Activated CD4-positive, alpha-beta T cell treated with anti-CD3 and anti-CD28 coated beads, Interleukin-2, amount 50 U/mL, for 16 hours (primary cell): ENCODE measurements at regions not wholly inside any gene's neighbourhood (a gene's known extent, or its start where the extent isn't known, plus 50 kb on each side); places are given as distances from the start of the nearest gene placed in this dataset.
"Not testable (repeated sequence)": the region's sequence is repeated elsewhere in the genome, so short reads cannot be mapped to it uniquely, and the experiment has no call there.

Experiments used
- DNase-seq: peaks from one replicate; pipeline ENCODE4 v3.0.0-alpha.2; 2020

GRCh38 chr13:48583859-48584311 is 51.0 kb upstream of the RCBTB2 start:
- no peak for DNase-seq

GRCh38 chr13:48585456-48585840 is 52.6 kb upstream of the RCBTB2 start:
- no peak for DNase-seq

- DNase-seq, result no peak
These were observed 53.8 kb upstream of the RCBTB2 start for GRCh38 chr13:48586591-48587103.

- no peak for DNase-seq
These were observed 55.2 kb upstream of the RCBTB2 start for GRCh38 chr13:48588120-48588519.

- no peak for DNase-seq
These were observed 57.4 kb upstream of the RCBTB2 start for GRCh38 chr13:48590141-48590901.

GRCh38 chr13:48591124-48591872 is 58.4 kb upstream of the RCBTB2 start:
- DNase-seq, result not testable (repeated sequence)

GRCh38 chr13:48591889-48592687 is 59.2 kb upstream of the RCBTB2 start:
- no peak for DNase-seq

GRCh38 chr13:48592688-48593049 is 59.8 kb upstream of the RCBTB2 start:
- DNase-seq, result no peak

GRCh38 chr13:48593536-48593935 is 60.2 kb upstream of the CYSLTR2 start:
- DNase-seq, result no peak

- no peak for DNase-seq
These were observed 59.5 kb upstream of the CYSLTR2 start for GRCh38 chr13:48594096-48594815.

GRCh38 chr13:48595431-48596429 is 58.0 kb upstream of the CYSLTR2 start:
- DNase-seq, result peak; percentile 64

- DNase-seq, result no peak
These were observed 53.1 kb upstream of the CYSLTR2 start for GRCh38 chr13:48600374-48601364.

GRCh38 chr13:48602296-48603016 is 51.3 kb upstream of the CYSLTR2 start:
- DNase-seq, result no peak

GRCh38 chr13:48603375-48603774 is 50.4 kb upstream of the CYSLTR2 start:
- DNase-seq, result no peak
